ENCODE measurements at regions not wholly inside any gene's neighbourhood (a gene's known extent, or its start where the extent isn't known, plus 50 kb on each side); places are given as distances from the start of the nearest gene placed in this dataset.

- Histone ChIP-seq H3K4ac (ENCODE audit: low read depth, low read length) (peak overlapping the region; percentile 77), H3K9ac (ENCODE audit: low read depth, low read length) (peak overlapping the region; percentile 7), H3K9me1 (ENCODE audit: insufficient read depth, low read length) (peaks cover 26% of the 10 kb centered on the region), H3K27ac (ENCODE audit: insufficient read depth, low read length) (peak overlapping the region; percentile 79), H2AK5ac (ENCODE audit: low read depth, low read length) (peak overlapping the region; percentile 71; the same call in 1 of the 2 replicates), H2BK5ac (ENCODE audit: low read depth, low read length, poor library complexity, severe bottlenecking) (peak overlapping the region; percentile 85), H3K18ac (ENCODE audit: low read depth, low read length) (peak overlapping the region; percentile 84), H2BK120ac (ENCODE audit: low read depth, low read length) (peak overlapping the region; percentile 79), H2AK9ac (replicated peaks; ENCODE audit: low read depth, low read length, poor library complexity) (peak overlapping the region; percentile 3), H3K4me3 (ENCODE audit: insufficient read depth, low read depth, low read length) (no peak overlapping the region), H4K91ac (ENCODE audit: insufficient read depth, low read depth, low read length) (peak overlapping the region; percentile 68), H3K9me3 (ENCODE audit: control insufficient read depth, insufficient read depth, low read length) (no peaks in the 10 kb centered on the region), H4K8ac (ENCODE audit: low read depth in 2 of 2, low read length in 2 of 2) (peak overlapping the region in 1 of 2 experiments; percentile 78; a peak in 2 of 4 replicates), H3K4me1 (ENCODE audit: control insufficient read depth, insufficient read depth, low read length) (peaks cover 32% of the 10 kb centered on the region), H3K4me2 (ENCODE audit: low read depth, low read length) (peak overlapping the region; percentile 24; the same call in 1 of the 2 replicates), H3K56ac (ENCODE audit: extremely low read depth, insufficient read depth, low read length) (peak overlapping the region; percentile 45), H3K14ac (replicated peaks; ENCODE audit: low read depth, low read length) (peak overlapping the region; percentile 69), H4K5ac (ENCODE audit: low read depth, low read length) (peak overlapping the region; percentile 92), H3K23ac (ENCODE audit: low read depth, low read length) (peak overlapping the region; percentile 43; the same call in 1 of the 2 replicates), H2AFZ (replicated peaks; ENCODE audit: low read length, poor library complexity) (peak overlapping the region; percentile 52), H4K20me1 (ENCODE audit: insufficient read depth, low read length) (no peaks in the 10 kb centered on the region), H3K36me3 (ENCODE audit: control insufficient read depth, insufficient read depth, low read length) (no peaks in the 10 kb centered on the region), H3K27me3 (ENCODE audit: control insufficient read depth, insufficient read depth, low read length) (no peaks in the 10 kb centered on the region), H3K79me1 (ENCODE audit: low read depth in 1 of 2, low read length in 2 of 2) (peaks cover 4 to 8% of the 10 kb centered on the region in 2 experiments; a peak in 1 of 4 replicates), H2BK15ac (ENCODE audit: low read depth, low read length) (peak overlapping the region; percentile 55; the same call in 2 of the 3 replicates), H2BK20ac (ENCODE audit: low read depth, low read length) (peak overlapping the region; percentile 76)
- POLR2A ChIA-PET (ENCODE audit: unreplicated experiment): no interaction called here
- intact Hi-C loops (cut with micrococcal nuclease) (loop anchor here (5.0 kb wide), 2 partner anchors 137 to 248 kb away; no protein-coding TSS in a partner anchor), in situ Hi-C loops (cut with MboI; ENCODE audit: low sequenced_read_pairs) (loop anchor here (5.0 kb wide), 1 partner anchor 212 kb away; no protein-coding TSS in a partner anchor), dilution Hi-C loops (cut with HindIII; ENCODE audit: low sequenced_read_pairs, unreplicated experiment) (no loop called here)
- WGBS, 2 experiments (ENCODE audit: extremely low coverage in 2 of 2, insufficient read length in 1 of 2): 85% methylated on average over 1 of the region's 6 CpGs; no CpG with 5 or more reads in 1 of the 2 experiments
- BruUV-seq (replicated peaks): no TSS peak
- CTCF ChIA-PET: interaction anchor here (0.6 to 1.2 kb wide), 3 partner anchors 64 to 288 kb away, joined by 3 to 7 read pairs (median 3); no protein-coding TSS in a partner anchor
- ATAC-seq (ENCODE audit: low read depth): peak; percentile 77
- peak; percentile 98 for DNase-seq
- TF ChIP-seq MAFK (IDR thresholded peaks at IDR 0.05; ENCODE audit: low read depth, low read length) (no peak), POLR2A (IDR thresholded peaks at IDR 0.05; ENCODE audit: low read depth, low read length) (peak; percentile 3; the same call in 1 of the 2 replicates), RFX5 (IDR thresholded peaks at IDR 0.05; ENCODE audit: low read depth, low read length) (no peak), RAD21 (IDR thresholded peaks at IDR 0.05; ENCODE audit: low read length) (peak; percentile 36), SMC3 (IDR thresholded peaks at IDR 0.05; ENCODE audit: low read depth, low read length) (no peak; the same call in 1 of the 2 replicates), MXI1 (IDR thresholded peaks at IDR 0.05; ENCODE audit: borderline replicate concordance, low read depth, low read length) (no peak), USF2 (IDR thresholded peaks at IDR 0.05; ENCODE audit: low read depth, low read length) (no peak), BHLHE40 (IDR thresholded peaks at IDR 0.05; ENCODE audit: low read depth, low read length) (peak; percentile 8; the same call in 1 of the 2 replicates), FOS (IDR thresholded peaks at IDR 0.05; ENCODE audit: low read depth, low read length) (peak; percentile 39; the same call in 1 of the 2 replicates), ELK1 (IDR thresholded peaks at IDR 0.05; ENCODE audit: borderline replicate concordance, low read depth, low read length) (no peak), CEBPB (IDR thresholded peaks at IDR 0.05; ENCODE audit: low read depth, low read length) (no peak), RCOR1 (IDR thresholded peaks at IDR 0.05; ENCODE audit: insufficient replicate concordance, low read length) (no peak), CTCF (conservative IDR thresholded peaks at IDR 0.05; ENCODE audit: low read depth, low read length) (no peak)
These were observed 216.5 kb downstream of the PHLDA1 start for GRCh38 chr12:75814851-75815754.
